Lower leg skin (tissue), 3 donors: ENCODE measurements at regions not wholly inside any gene's neighbourhood (a gene's known extent, or its start where the extent isn't known, plus 50 kb on each side); places are given as distances from the start of the nearest gene placed in this dataset.

Experiments
- POLR2A ChIP-seq, 2 donors: fragments of 450-650 bp; IDR thresholded peaks; one replicate each; pipeline ENCODE4 v1.6.1; 2016 to 2017; ENCODE audit warnings: antibody characterized with exemption in 2 of 2, mild to moderate bottlenecking in 1 of 2, moderate library complexity in 1 of 2
- TF ChIP-seq, protein P1 (sequence below), 3 donors: fragments of 450-650 bp; IDR thresholded peaks; one replicate each; pipeline ENCODE4 v1.5.1; 2016; ENCODE audit warnings: antibody characterized with exemption in 3 of 3, mild to moderate bottlenecking in 3 of 3, moderate library complexity in 2 of 3

DNA sequence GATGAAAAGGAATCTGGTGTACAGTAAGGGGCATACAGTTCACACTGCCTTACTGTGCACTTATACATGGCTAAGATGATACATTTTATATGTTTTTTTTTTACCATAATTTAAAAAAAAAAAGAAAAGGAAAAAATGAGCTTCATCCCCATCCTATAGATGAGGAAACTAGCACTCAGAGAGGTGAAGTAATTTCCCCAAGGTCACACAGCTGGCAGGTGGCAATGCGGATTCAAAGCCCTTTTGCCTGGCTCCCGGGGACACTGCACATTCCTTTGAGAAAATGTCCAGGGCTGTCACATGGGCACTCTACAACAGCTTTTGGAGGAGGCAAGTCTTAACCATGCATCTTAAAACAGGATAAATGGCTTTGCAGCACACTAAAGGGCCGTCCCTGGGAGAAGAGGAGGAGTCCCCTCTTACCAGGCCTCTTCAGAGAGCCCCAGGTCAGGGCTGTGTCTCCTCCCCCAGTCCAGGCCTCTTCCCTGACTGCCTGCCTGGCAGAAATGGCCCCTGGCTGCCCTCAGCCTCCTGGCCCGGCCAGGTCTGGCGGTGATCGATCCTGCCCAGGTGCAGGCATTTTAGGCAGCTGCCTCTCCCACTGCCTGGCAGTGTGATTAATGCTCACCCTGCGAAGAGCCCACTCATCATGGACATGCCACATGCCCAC is 95.1 kb upstream of the LINGO1 start:
- TF ChIP-seq POLR2A (IDR thresholded peaks at IDR 0.05): no peak
- TF ChIP-seq, protein P1, sequence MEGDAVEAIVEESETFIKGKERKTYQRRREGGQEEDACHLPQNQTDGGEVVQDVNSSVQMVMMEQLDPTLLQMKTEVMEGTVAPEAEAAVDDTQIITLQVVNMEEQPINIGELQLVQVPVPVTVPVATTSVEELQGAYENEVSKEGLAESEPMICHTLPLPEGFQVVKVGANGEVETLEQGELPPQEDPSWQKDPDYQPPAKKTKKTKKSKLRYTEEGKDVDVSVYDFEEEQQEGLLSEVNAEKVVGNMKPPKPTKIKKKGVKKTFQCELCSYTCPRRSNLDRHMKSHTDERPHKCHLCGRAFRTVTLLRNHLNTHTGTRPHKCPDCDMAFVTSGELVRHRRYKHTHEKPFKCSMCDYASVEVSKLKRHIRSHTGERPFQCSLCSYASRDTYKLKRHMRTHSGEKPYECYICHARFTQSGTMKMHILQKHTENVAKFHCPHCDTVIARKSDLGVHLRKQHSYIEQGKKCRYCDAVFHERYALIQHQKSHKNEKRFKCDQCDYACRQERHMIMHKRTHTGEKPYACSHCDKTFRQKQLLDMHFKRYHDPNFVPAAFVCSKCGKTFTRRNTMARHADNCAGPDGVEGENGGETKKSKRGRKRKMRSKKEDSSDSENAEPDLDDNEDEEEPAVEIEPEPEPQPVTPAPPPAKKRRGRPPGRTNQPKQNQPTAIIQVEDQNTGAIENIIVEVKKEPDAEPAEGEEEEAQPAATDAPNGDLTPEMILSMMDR (IDR thresholded peaks at IDR 0.05): no peak
